ENCODE measurements at regions not wholly inside any gene's neighbourhood (a gene's known extent, or its start where the extent isn't known, plus 50 kb on each side); places are given as distances from the start of the nearest gene placed in this dataset.

DNA sequence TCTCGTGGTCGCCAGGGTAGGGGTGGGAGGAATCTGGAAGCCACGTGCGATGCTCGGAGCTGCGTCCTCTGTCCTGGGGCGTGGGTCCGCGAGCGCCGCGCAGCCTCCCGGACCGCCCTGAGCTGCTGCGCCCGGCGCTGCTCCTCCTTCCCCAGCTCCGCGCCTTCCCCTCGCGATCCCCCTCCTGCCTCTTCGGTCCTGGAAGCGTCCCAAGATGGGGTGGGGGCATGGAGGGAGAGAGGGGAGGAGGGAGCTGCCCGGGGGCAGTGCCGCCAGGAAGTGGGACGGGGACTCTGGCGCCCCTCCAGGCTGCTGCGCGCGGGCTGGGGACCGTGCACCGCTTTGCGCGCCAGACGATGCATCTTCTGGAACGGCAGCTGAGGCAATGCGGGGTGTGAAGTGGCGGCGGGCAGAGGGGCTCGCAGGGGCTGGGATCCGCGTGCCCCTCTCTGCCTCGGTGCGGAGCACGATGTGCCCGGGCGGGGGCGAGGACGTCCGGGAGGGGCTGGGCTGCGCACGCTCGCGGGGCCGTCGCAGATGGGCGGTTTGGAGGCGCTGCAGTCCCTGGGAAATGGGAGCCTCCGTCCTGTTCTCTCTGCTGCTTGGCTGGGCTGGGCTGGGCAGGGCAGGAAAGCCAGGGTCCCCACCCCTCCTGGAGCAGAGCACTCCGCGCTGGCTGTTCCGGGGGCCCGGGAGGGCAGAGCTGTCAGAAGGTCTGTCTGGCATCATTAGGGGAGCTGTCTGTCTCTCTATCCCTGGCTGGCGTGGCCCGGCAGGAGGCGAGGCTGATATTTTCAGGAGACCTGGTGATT, 388.0 kb downstream of the SEC14L1 start:
- ChIA-PET POLR2A (interaction anchor here (0.6 kb wide), 2 partner anchors 26 to 162 kb away, joined by 3 to 5 read pairs; no protein-coding TSS in a partner anchor), CTCF (interaction anchor here (0.5 to 2.2 kb wide), 19 partner anchors 12 to 491 kb away, joined by 3 to 11 read pairs (median 3); no protein-coding TSS in a partner anchor)
- Mint-ChIP-seq H3K4me3 (peak overlapping the region; percentile 62), H3K27me3 (ENCODE audit: low read depth) (peaks cover 50% of the 10 kb centered on the region), H3K36me3 (peaks cover 23% of the 10 kb centered on the region), H3K9me3 (peaks cover 33% of the 10 kb centered on the region), H3K4me1 (peaks cover 3% of the 10 kb centered on the region; the same call in 1 of the 2 replicates), H3K27ac (no peak overlapping the region)
- DNase-seq (ENCODE audit: low spot score), result peak; percentile 76
- ATAC-seq, result peak; percentile 86
- no peak for TF ChIP-seq NR1H2 (CRISPR knock-in tag; IDR thresholded peaks at IDR 0.05)
- TF ChIP-seq HMGA2 (CRISPR knock-in tag; IDR thresholded peaks at IDR 0.05), result no peak
- TF ChIP-seq FOXK1 (CRISPR knock-in tag; IDR thresholded peaks at IDR 0.05), result no peak
- TF ChIP-seq TEAD4 (CRISPR knock-in tag; IDR thresholded peaks at IDR 0.05), result no peak
- TF ChIP-seq CBFB (CRISPR knock-in tag; IDR thresholded peaks at IDR 0.05; ENCODE audit: low read depth), result no peak
- peak; percentile 80; the same call in 1 of the 2 replicates for TF ChIP-seq ATF1 (CRISPR knock-in tag; IDR thresholded peaks at IDR 0.05)
- TF ChIP-seq, protein P1, sequence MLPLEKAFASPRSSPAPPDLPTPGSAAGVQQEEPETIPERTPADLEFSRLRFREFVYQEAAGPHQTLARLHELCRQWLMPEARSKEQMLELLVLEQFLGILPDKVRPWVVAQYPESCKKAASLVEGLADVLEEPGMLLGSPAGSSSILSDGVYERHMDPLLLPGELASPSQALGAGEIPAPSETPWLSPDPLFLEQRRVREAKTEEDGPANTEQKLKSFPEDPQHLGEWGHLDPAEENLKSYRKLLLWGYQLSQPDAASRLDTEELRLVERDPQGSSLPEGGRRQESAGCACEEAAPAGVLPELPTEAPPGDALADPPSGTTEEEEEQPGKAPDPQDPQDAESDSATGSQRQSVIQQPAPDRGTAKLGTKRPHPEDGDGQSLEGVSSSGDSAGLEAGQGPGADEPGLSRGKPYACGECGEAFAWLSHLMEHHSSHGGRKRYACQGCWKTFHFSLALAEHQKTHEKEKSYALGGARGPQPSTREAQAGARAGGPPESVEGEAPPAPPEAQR (CRISPR knock-in tag; IDR thresholded peaks at IDR 0.05), result no peak
- TF ChIP-seq, protein P2, sequence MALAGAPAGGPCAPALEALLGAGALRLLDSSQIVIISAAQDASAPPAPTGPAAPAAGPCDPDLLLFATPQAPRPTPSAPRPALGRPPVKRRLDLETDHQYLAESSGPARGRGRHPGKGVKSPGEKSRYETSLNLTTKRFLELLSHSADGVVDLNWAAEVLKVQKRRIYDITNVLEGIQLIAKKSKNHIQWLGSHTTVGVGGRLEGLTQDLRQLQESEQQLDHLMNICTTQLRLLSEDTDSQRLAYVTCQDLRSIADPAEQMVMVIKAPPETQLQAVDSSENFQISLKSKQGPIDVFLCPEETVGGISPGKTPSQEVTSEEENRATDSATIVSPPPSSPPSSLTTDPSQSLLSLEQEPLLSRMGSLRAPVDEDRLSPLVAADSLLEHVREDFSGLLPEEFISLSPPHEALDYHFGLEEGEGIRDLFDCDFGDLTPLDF (CRISPR knock-in tag; IDR thresholded peaks at IDR 0.05), result no peak
- TF ChIP-seq TEAD1 (CRISPR knock-in tag; IDR thresholded peaks at IDR 0.05), result peak; percentile 87
- TF ChIP-seq, protein P3, sequence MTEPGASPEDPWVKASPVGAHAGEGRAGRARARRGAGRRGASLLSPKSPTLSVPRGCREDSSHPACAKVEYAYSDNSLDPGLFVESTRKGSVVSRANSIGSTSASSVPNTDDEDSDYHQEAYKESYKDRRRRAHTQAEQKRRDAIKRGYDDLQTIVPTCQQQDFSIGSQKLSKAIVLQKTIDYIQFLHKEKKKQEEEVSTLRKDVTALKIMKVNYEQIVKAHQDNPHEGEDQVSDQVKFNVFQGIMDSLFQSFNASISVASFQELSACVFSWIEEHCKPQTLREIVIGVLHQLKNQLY (CRISPR knock-in tag; IDR thresholded peaks at IDR 0.05), result no peak
- peak; percentile 88; the same call in 1 of the 2 replicates for TF ChIP-seq ZNF138 (CRISPR knock-in tag; conservative IDR thresholded peaks at IDR 0.05)
- TF ChIP-seq ESRRA (CRISPR knock-in tag; IDR thresholded peaks at IDR 0.05; ENCODE audit: borderline replicate concordance), result no peak
- peak; percentile 54 for TF ChIP-seq SP1 (CRISPR knock-in tag; conservative IDR thresholded peaks at IDR 0.05)
- no peak for TF ChIP-seq TCF7 (CRISPR knock-in tag; IDR thresholded peaks at IDR 0.05; ENCODE audit: low read depth)
- TF ChIP-seq, protein P4, sequence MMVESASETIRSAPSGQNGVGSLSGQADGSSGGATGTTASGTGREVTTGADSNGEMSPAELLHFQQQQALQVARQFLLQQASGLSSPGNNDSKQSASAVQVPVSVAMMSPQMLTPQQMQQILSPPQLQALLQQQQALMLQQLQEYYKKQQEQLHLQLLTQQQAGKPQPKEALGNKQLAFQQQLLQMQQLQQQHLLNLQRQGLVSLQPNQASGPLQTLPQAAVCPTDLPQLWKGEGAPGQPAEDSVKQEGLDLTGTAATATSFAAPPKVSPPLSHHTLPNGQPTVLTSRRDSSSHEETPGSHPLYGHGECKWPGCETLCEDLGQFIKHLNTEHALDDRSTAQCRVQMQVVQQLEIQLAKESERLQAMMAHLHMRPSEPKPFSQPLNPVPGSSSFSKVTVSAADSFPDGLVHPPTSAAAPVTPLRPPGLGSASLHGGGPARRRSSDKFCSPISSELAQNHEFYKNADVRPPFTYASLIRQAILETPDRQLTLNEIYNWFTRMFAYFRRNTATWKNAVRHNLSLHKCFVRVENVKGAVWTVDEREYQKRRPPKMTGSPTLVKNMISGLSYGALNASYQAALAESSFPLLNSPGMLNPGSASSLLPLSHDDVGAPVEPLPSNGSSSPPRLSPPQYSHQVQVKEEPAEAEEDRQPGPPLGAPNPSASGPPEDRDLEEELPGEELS (CRISPR knock-in tag; IDR thresholded peaks at IDR 0.05), result peak; percentile 84; the same call in 1 of the 2 replicates
- TF ChIP-seq, protein P5, sequence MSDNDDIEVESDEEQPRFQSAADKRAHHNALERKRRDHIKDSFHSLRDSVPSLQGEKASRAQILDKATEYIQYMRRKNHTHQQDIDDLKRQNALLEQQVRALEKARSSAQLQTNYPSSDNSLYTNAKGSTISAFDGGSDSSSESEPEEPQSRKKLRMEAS (CRISPR knock-in tag; IDR thresholded peaks at IDR 0.05), result peak; percentile 97
- TF ChIP-seq KAT7 (CRISPR knock-in tag; IDR thresholded peaks at IDR 0.05; ENCODE audit: borderline replicate concordance), result 0 out of 2 replicates have a peak, but pooled peaks have one; percentile 63
- TF ChIP-seq, protein P6, sequence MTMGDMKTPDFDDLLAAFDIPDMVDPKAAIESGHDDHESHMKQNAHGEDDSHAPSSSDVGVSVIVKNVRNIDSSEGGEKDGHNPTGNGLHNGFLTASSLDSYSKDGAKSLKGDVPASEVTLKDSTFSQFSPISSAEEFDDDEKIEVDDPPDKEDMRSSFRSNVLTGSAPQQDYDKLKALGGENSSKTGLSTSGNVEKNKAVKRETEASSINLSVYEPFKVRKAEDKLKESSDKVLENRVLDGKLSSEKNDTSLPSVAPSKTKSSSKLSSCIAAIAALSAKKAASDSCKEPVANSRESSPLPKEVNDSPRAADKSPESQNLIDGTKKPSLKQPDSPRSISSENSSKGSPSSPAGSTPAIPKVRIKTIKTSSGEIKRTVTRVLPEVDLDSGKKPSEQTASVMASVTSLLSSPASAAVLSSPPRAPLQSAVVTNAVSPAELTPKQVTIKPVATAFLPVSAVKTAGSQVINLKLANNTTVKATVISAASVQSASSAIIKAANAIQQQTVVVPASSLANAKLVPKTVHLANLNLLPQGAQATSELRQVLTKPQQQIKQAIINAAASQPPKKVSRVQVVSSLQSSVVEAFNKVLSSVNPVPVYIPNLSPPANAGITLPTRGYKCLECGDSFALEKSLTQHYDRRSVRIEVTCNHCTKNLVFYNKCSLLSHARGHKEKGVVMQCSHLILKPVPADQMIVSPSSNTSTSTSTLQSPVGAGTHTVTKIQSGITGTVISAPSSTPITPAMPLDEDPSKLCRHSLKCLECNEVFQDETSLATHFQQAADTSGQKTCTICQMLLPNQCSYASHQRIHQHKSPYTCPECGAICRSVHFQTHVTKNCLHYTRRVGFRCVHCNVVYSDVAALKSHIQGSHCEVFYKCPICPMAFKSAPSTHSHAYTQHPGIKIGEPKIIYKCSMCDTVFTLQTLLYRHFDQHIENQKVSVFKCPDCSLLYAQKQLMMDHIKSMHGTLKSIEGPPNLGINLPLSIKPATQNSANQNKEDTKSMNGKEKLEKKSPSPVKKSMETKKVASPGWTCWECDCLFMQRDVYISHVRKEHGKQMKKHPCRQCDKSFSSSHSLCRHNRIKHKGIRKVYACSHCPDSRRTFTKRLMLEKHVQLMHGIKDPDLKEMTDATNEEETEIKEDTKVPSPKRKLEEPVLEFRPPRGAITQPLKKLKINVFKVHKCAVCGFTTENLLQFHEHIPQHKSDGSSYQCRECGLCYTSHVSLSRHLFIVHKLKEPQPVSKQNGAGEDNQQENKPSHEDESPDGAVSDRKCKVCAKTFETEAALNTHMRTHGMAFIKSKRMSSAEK (CRISPR knock-in tag; IDR thresholded peaks at IDR 0.05; ENCODE audit: borderline replicate concordance), result no peak
- TF ChIP-seq, protein P7, sequence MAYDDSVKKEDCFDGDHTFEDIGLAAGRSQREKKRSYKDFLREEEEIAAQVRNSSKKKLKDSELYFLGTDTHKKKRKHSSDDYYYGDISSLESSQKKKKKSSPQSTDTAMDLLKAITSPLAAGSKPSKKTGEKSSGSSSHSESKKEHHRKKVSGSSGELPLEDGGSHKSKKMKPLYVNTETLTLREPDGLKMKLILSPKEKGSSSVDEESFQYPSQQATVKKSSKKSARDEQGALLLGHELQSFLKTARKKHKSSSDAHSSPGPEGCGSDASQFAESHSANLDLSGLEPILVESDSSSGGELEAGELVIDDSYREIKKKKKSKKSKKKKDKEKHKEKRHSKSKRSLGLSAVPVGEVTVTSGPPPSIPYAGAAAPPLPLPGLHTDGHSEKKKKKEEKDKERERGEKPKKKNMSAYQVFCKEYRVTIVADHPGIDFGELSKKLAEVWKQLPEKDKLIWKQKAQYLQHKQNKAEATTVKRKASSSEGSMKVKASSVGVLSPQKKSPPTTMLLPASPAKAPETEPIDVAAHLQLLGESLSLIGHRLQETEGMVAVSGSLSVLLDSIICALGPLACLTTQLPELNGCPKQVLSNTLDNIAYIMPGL (CRISPR knock-in tag; IDR thresholded peaks at IDR 0.05), result peak; percentile 98; the same call in 1 of the 2 replicates
- TF ChIP-seq, protein P8, sequence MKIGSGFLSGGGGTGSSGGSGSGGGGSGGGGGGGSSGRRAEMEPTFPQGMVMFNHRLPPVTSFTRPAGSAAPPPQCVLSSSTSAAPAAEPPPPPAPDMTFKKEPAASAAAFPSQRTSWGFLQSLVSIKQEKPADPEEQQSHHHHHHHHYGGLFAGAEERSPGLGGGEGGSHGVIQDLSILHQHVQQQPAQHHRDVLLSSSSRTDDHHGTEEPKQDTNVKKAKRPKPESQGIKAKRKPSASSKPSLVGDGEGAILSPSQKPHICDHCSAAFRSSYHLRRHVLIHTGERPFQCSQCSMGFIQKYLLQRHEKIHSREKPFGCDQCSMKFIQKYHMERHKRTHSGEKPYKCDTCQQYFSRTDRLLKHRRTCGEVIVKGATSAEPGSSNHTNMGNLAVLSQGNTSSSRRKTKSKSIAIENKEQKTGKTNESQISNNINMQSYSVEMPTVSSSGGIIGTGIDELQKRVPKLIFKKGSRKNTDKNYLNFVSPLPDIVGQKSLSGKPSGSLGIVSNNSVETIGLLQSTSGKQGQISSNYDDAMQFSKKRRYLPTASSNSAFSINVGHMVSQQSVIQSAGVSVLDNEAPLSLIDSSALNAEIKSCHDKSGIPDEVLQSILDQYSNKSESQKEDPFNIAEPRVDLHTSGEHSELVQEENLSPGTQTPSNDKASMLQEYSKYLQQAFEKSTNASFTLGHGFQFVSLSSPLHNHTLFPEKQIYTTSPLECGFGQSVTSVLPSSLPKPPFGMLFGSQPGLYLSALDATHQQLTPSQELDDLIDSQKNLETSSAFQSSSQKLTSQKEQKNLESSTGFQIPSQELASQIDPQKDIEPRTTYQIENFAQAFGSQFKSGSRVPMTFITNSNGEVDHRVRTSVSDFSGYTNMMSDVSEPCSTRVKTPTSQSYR (CRISPR knock-in tag; IDR thresholded peaks at IDR 0.05), result no peak

All from WTC11 (cell line).